GM23338 (cell line): ENCODE measurements at regions not wholly inside any gene's neighbourhood (a gene's known extent, or its start where the extent isn't known, plus 50 kb on each side); places are given as distances from the start of the nearest gene placed in this dataset.

ENCODE experiments used
- ATAC-seq: fragments of 200-7000 bp; cut with Tn5 transposase; 3 replicates; pipeline ENCODE4 v1.9.1; 2020
- DNase-seq: peaks from one replicate; pipeline ENCODE4 v3.0.0-alpha.2; 2015; ENCODE audit warnings: low spot score
- H2AFZ ChIP-seq: fragments of 200-600 bp; sonication (generic); 2 replicates; pipeline ENCODE4 v1.8.0; 2016; ENCODE audit warnings: antibody characterized with exemption, mild to moderate bottlenecking, moderate library complexity
- H3F3A ChIP-seq: fragments of 200-600 bp; sonication (generic); replicated peaks from 2 replicates; pipeline ENCODE4 v1.8.0; 2017; ENCODE audit warnings: antibody characterized with exemption, mixed run types, low read depth
- H3K27ac ChIP-seq: fragments of 200-600 bp; sonication (generic); 2 replicates; pipeline ENCODE4 v1.6.1; 2016; ENCODE audit warnings: low read depth
- H3K27me3 ChIP-seq: fragments of 200-600 bp; sonication (generic); 2 replicates; pipeline ENCODE4 v1.8.0; 2016; ENCODE audit warnings: mild to moderate bottlenecking, mixed run types, moderate library complexity; ENCODE audit not compliant: insufficient read depth
- H3K36me3 ChIP-seq: fragments of 200-600 bp; sonication (generic); 2 replicates; pipeline ENCODE4 v1.8.0; 2016; ENCODE audit warnings: mild to moderate bottlenecking; ENCODE audit not compliant: insufficient read depth
- H3K4me1 ChIP-seq: fragments of 200-600 bp; sonication (generic); 2 replicates; pipeline ENCODE4 v1.8.0; 2016; ENCODE audit warnings: mild to moderate bottlenecking, moderate library complexity; ENCODE audit not compliant: insufficient read depth
- H3K4me2 ChIP-seq: fragments of 200-600 bp; sonication (generic); 2 replicates; pipeline ENCODE4 v1.7.1; 2017; ENCODE audit warnings: mixed run types
- H3K4me3 ChIP-seq: fragments of 200-600 bp; sonication (generic); 2 replicates; pipeline ENCODE4 v1.6.1; 2016; ENCODE audit warnings: mixed run types
- H3K79me2 ChIP-seq: fragments of 200-600 bp; sonication (generic); replicated peaks from 2 replicates; pipeline ENCODE4 v1.8.0; 2017; ENCODE audit warnings: mild to moderate bottlenecking; ENCODE audit not compliant: insufficient read depth
- H3K9me2 ChIP-seq: fragments of 200-600 bp; sonication (generic); 2 replicates; pipeline ENCODE4 v1.8.0; 2017; ENCODE audit not compliant: insufficient read depth
- H4K20me1 ChIP-seq: fragments of 200-600 bp; sonication (generic); replicated peaks from 2 replicates; pipeline ENCODE4 v1.8.0; 2017; ENCODE audit warnings: mild to moderate bottlenecking; ENCODE audit not compliant: insufficient read depth
- H3K27ac Mint-ChIP-seq: 2 replicates; pipeline ENCODE4 v1.8.0; 2020; ENCODE audit warnings: inconsistent platforms, mild to moderate bottlenecking, moderate library complexity, mixed read lengths
- H3K27me3 Mint-ChIP-seq: 3 replicates; pipeline ENCODE4 v1.8.0; 2022; ENCODE audit warnings: low read depth, mild to moderate bottlenecking, moderate library complexity, mixed read lengths, inconsistent platforms; ENCODE audit not compliant: insufficient read depth, poor library complexity
- H3K36me3 Mint-ChIP-seq: 3 replicates; pipeline ENCODE4 v1.8.0; 2021; ENCODE audit warnings: low read depth, mild to moderate bottlenecking, inconsistent platforms, moderate library complexity, mixed read lengths
- H3K4me1 Mint-ChIP-seq: 3 replicates; pipeline ENCODE4 v1.8.0; 2020; ENCODE audit warnings: mild to moderate bottlenecking, inconsistent platforms, mixed read lengths
- H3K4me3 Mint-ChIP-seq: 3 replicates; pipeline ENCODE4 v1.8.0; 2021; ENCODE audit warnings: moderate library complexity, mild to moderate bottlenecking, inconsistent platforms, mixed read lengths
- H3K9me3 Mint-ChIP-seq: 3 replicates; pipeline ENCODE4 v1.8.0; 2020; ENCODE audit warnings: moderate library complexity, mild to moderate bottlenecking, inconsistent platforms, mixed read lengths
- CREB1 ChIP-seq: fragments of 250-450 bp; sonication (Bioruptor Pico); IDR thresholded peaks from 2 replicates; pipeline ENCODE4 v1.5.0; 2020; ENCODE audit warnings: low read depth, mild to moderate bottlenecking, moderate library complexity
- EZH2 ChIP-seq: fragments of 200-600 bp; sonication (generic); IDR thresholded peaks from one replicate; pipeline ENCODE4 v1.8.0; 2017; ENCODE audit warnings: antibody characterized with exemption, mild to moderate bottlenecking, low read depth; ENCODE audit not compliant: unreplicated experiment
- EZH2phosphoT487 ChIP-seq: fragments of 200-600 bp; sonication (generic); IDR thresholded peaks from one replicate; pipeline ENCODE4 v1.8.1; 2018; ENCODE audit warnings: antibody characterized with exemption; ENCODE audit not compliant: unreplicated experiment
- JUNB ChIP-seq: IDR thresholded peaks from one replicate; pipeline ENCODE4 v1.6.1; 2016; ENCODE audit warnings: antibody characterized with exemption; ENCODE audit not compliant: unreplicated experiment
- POLR2AphosphoS5 ChIP-seq: IDR thresholded peaks from 2 replicates; pipeline ENCODE4 v1.6.1; 2016; ENCODE audit warnings: antibody characterized with exemption, low read depth
- STAT1 ChIP-seq: IDR thresholded peaks from one replicate; pipeline ENCODE4 v1.6.1; 2016; ENCODE audit warnings: antibody characterized with exemption; ENCODE audit not compliant: unreplicated experiment
- ZNF114 ChIP-seq: fragments of 250-450 bp; sonication (Bioruptor Pico); IDR thresholded peaks from 2 replicates; pipeline ENCODE4 v1.5.0; 2020; ENCODE audit warnings: mild to moderate bottlenecking, moderate library complexity
- ZNF331 ChIP-seq: fragments of 250-450 bp; sonication (Bioruptor Pico); IDR thresholded peaks from 2 replicates; pipeline ENCODE4 v1.5.0; 2020; ENCODE audit warnings: low read depth, mild to moderate bottlenecking, moderate library complexity
- TF ChIP-seq, protein P1 (sequence below): IDR thresholded peaks from 2 replicates; pipeline ENCODE4 v1.6.1; 2016; ENCODE audit warnings: antibody characterized with exemption
- TF ChIP-seq, protein P2 (sequence below), 2 experiments: fragments of 200-600 bp in 1 of 2; sonication (generic) in 1 of 2; conservative IDR thresholded peaks; 2 replicates each; pipeline versions ENCODE4 v1.5.1 to v1.6.1; 2016 to 2017; ENCODE audit warnings: antibody characterized with exemption in 2 of 2, low read depth in 2 of 2, mild to moderate bottlenecking in 2 of 2, moderate library complexity in 1 of 2
- TF ChIP-seq, protein P3 (sequence below): IDR thresholded peaks from one replicate; pipeline ENCODE4 v1.6.1; 2018; ENCODE audit warnings: antibody characterized with exemption; ENCODE audit not compliant: unreplicated experiment
- TF ChIP-seq, protein P4 (sequence below): fragments of 250-450 bp; sonication (Bioruptor Pico); IDR thresholded peaks from 2 replicates; pipeline ENCODE4 v1.5.0; 2020; ENCODE audit warnings: mild to moderate bottlenecking, moderate library complexity

DNA sequence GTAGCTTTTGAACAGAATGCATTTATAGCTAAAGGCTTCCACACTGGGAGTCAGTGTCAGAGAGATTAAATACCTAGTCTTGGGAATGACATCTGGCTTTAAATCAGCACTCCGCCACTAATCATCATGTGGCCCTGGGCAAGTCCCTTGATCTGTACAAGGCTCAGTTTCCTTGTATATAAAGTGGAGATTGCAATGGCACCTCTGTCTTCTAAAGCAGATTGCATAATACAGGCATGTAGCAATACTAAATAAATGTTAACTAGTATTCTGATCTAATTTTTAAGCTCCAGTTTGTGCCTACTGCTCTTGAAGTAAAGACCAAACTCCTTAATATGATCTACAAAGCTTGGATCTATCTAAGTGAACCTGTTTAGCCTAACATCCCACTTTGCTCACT lies 249.4 kb downstream of the PLPP3 start (continued):
- TF ChIP-seq, protein P1, sequence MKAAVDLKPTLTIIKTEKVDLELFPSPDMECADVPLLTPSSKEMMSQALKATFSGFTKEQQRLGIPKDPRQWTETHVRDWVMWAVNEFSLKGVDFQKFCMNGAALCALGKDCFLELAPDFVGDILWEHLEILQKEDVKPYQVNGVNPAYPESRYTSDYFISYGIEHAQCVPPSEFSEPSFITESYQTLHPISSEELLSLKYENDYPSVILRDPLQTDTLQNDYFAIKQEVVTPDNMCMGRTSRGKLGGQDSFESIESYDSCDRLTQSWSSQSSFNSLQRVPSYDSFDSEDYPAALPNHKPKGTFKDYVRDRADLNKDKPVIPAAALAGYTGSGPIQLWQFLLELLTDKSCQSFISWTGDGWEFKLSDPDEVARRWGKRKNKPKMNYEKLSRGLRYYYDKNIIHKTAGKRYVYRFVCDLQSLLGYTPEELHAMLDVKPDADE: no peak

DNA sequence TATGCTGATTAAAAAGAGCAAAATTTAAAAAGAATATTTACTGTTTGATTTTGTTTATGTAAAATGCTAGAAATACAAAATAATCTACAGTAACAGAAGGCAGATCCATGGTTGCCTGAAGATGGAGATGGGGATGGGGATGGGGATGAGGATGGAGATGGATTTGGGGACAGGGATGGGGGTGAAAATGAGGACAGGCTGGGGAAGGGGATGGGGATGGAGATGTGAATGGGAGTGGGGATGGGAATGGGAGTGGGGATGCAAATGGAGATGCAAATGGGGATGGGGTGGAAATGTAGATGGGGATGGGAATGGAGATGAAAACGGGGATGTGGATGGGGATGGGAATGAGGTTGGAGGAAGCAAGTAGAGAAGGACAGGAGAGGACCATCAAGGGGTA lies 252.2 kb downstream of the PLPP3 start:
- Mint-ChIP-seq H3K4me3 (no peak overlapping the region), H3K4me1 (peaks cover 10% of the 10 kb centered on the region; the same call in 2 of the 3 replicates), H3K9me3 (no peaks in the 10 kb centered on the region), H3K36me3 (no peaks in the 10 kb centered on the region), H3K27ac (no peak overlapping the region), H3K27me3 (peaks cover under 1% of the 10 kb centered on the region)
- H3K4me3 ChIP-seq: no peak overlapping the region
- H2AFZ ChIP-seq: no peak overlapping the region
- no peaks in the 10 kb centered on the region for H4K20me1 ChIP-seq
- H3K79me2 ChIP-seq: no peaks in the 10 kb centered on the region
- DNase-seq: no peak
- no peaks in the 10 kb centered on the region; the same call in 1 of the 2 replicates for H3K4me1 ChIP-seq
- H3K36me3 ChIP-seq: no peaks in the 10 kb centered on the region
- H3K27me3 ChIP-seq: no peaks in the 10 kb centered on the region
- no peak for ATAC-seq
- H3K27ac ChIP-seq: no peak overlapping the region
- H3K4me2 ChIP-seq: no peak overlapping the region
- no peaks in the 10 kb centered on the region; the same call in 1 of the 2 replicates for H3K9me2 ChIP-seq
- H3F3A ChIP-seq: no peaks in the 10 kb centered on the region
- TF ChIP-seq, protein P2, sequence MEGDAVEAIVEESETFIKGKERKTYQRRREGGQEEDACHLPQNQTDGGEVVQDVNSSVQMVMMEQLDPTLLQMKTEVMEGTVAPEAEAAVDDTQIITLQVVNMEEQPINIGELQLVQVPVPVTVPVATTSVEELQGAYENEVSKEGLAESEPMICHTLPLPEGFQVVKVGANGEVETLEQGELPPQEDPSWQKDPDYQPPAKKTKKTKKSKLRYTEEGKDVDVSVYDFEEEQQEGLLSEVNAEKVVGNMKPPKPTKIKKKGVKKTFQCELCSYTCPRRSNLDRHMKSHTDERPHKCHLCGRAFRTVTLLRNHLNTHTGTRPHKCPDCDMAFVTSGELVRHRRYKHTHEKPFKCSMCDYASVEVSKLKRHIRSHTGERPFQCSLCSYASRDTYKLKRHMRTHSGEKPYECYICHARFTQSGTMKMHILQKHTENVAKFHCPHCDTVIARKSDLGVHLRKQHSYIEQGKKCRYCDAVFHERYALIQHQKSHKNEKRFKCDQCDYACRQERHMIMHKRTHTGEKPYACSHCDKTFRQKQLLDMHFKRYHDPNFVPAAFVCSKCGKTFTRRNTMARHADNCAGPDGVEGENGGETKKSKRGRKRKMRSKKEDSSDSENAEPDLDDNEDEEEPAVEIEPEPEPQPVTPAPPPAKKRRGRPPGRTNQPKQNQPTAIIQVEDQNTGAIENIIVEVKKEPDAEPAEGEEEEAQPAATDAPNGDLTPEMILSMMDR (conservative IDR thresholded peaks at IDR 0.05; ENCODE audit: low read depth in 2 of 2): no peak
- no peak for TF ChIP-seq JUNB
- TF ChIP-seq, protein P3, sequence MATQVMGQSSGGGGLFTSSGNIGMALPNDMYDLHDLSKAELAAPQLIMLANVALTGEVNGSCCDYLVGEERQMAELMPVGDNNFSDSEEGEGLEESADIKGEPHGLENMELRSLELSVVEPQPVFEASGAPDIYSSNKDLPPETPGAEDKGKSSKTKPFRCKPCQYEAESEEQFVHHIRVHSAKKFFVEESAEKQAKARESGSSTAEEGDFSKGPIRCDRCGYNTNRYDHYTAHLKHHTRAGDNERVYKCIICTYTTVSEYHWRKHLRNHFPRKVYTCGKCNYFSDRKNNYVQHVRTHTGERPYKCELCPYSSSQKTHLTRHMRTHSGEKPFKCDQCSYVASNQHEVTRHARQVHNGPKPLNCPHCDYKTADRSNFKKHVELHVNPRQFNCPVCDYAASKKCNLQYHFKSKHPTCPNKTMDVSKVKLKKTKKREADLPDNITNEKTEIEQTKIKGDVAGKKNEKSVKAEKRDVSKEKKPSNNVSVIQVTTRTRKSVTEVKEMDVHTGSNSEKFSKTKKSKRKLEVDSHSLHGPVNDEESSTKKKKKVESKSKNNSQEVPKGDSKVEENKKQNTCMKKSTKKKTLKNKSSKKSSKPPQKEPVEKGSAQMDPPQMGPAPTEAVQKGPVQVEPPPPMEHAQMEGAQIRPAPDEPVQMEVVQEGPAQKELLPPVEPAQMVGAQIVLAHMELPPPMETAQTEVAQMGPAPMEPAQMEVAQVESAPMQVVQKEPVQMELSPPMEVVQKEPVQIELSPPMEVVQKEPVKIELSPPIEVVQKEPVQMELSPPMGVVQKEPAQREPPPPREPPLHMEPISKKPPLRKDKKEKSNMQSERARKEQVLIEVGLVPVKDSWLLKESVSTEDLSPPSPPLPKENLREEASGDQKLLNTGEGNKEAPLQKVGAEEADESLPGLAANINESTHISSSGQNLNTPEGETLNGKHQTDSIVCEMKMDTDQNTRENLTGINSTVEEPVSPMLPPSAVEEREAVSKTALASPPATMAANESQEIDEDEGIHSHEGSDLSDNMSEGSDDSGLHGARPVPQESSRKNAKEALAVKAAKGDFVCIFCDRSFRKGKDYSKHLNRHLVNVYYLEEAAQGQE: no peak
- TF ChIP-seq, protein P1: no peak
- no peak for TF ChIP-seq EZH2
- TF ChIP-seq ZNF331 (CRISPR knock-in tag): no peak
- TF ChIP-seq, protein P4, sequence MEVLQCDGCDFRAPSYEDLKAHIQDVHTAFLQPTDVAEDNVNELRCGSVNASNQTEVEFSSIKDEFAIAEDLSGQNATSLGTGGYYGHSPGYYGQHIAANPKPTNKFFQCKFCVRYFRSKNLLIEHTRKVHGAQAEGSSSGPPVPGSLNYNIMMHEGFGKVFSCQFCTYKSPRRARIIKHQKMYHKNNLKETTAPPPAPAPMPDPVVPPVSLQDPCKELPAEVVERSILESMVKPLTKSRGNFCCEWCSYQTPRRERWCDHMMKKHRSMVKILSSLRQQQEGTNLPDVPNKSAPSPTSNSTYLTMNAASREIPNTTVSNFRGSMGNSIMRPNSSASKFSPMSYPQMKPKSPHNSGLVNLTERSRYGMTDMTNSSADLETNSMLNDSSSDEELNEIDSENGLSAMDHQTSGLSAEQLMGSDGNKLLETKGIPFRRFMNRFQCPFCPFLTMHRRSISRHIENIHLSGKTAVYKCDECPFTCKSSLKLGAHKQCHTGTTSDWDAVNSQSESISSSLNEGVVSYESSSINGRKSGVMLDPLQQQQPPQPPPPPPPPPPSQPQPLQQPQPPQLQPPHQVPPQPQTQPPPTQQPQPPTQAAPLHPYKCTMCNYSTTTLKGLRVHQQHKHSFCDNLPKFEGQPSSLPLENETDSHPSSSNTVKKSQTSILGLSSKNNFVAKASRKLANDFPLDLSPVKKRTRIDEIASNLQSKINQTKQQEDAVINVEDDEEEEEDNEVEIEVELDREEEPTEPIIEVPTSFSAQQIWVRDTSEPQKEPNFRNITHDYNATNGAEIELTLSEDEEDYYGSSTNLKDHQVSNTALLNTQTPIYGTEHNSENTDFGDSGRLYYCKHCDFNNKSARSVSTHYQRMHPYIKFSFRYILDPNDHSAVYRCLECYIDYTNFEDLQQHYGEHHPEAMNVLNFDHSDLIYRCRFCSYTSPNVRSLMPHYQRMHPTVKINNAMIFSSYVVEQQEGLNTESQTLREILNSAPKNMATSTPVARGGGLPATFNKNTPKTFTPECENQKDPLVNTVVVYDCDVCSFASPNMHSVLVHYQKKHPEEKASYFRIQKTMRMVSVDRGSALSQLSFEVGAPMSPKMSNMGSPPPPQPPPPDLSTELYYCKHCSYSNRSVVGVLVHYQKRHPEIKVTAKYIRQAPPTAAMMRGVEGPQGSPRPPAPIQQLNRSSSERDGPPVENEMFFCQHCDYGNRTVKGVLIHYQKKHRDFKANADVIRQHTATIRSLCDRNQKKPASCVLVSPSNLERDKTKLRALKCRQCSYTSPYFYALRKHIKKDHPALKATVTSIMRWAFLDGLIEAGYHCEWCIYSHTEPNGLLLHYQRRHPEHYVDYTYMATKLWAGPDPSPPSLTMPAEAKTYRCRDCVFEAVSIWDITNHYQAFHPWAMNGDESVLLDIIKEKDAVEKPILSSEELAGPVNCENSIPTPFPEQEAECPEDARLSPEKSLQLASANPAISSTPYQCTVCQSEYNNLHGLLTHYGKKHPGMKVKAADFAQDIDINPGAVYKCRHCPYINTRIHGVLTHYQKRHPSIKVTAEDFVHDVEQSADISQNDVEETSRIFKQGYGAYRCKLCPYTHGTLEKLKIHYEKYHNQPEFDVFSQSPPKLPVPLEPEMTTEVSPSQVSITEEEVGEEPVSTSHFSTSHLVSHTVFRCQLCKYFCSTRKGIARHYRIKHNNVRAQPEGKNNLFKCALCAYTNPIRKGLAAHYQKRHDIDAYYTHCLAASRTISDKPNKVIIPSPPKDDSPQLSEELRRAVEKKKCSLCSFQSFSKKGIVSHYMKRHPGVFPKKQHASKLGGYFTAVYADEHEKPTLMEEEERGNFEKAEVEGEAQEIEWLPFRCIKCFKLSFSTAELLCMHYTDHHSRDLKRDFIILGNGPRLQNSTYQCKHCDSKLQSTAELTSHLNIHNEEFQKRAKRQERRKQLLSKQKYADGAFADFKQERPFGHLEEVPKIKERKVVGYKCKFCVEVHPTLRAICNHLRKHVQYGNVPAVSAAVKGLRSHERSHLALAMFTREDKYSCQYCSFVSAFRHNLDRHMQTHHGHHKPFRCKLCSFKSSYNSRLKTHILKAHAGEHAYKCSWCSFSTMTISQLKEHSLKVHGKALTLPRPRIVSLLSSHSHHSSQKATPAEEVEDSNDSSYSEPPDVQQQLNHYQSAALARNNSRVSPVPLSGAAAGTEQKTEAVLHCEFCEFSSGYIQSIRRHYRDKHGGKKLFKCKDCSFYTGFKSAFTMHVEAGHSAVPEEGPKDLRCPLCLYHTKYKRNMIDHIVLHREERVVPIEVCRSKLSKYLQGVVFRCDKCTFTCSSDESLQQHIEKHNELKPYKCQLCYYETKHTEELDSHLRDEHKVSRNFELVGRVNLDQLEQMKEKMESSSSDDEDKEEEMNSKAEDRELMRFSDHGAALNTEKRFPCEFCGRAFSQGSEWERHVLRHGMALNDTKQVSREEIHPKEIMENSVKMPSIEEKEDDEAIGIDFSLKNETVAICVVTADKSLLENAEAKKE (CRISPR knock-in tag): no peak
- TF ChIP-seq CREB1: no peak
- no peak for TF ChIP-seq POLR2AphosphoS5
- TF ChIP-seq STAT1: no peak
- no peak for TF ChIP-seq ZNF114 (CRISPR knock-in tag)
- TF ChIP-seq EZH2phosphoT487: no peak
